ENCODE measurements at regions not wholly inside any gene's neighbourhood (a gene's known extent, or its start where the extent isn't known, plus 50 kb on each side); places are given as distances from the start of the nearest gene placed in this dataset.
"Not testable (repeated sequence)": the region's sequence is repeated elsewhere in the genome, so short reads cannot be mapped to it uniquely, and the experiment has no call there.

- not testable (repeated sequence) for DNase-seq (ENCODE audit: low read depth); H3K4me3 ChIP-seq (ENCODE audit: low read length)
Measured at GRCh38 chr9:42364410-42365243, 181.2 kb downstream of the SPATA31A6 start.

- DNase-seq (ENCODE audit: low read depth); H3K4me3 ChIP-seq (ENCODE audit: low read length): not testable (repeated sequence)
Measured at GRCh38 chr9:42365244-42365945, 181.9 kb downstream of the SPATA31A6 start.

GRCh38 chr9:42368279-42368881 lies 184.9 kb downstream of the SPATA31A6 start:
- not testable (repeated sequence) for H3K4me3 ChIP-seq (ENCODE audit: low read length); DNase-seq (ENCODE audit: low read depth)

GRCh38 chr9:42370172-42370571 lies 186.7 kb downstream of the SPATA31A6 start:
- H3K4me3 ChIP-seq (ENCODE audit: low read length); DNase-seq (ENCODE audit: low read depth): not testable (repeated sequence)

- H3K4me3 ChIP-seq (ENCODE audit: low read length); DNase-seq (ENCODE audit: low read depth): not testable (repeated sequence)
Measured at GRCh38 chr9:42371417-42371816, 188.0 kb downstream of the SPATA31A6 start.

- not testable (repeated sequence) for DNase-seq (ENCODE audit: low read depth); H3K4me3 ChIP-seq (ENCODE audit: low read length)
Measured at GRCh38 chr9:42377530-42378417, 194.3 kb downstream of the SPATA31A6 start.

GRCh38 chr9:42378418-42378815 lies 195.0 kb downstream of the SPATA31A6 start:
- DNase-seq (ENCODE audit: low read depth): no peak
- no peak for TF ChIP-seq CTCF (conservative IDR thresholded peaks at IDR 0.05; ENCODE audit: low read length)
- no peak overlapping the region for H3K4me3 ChIP-seq (ENCODE audit: low read length)

GRCh38 chr9:42379602-42380001 lies 196.1 kb downstream of the SPATA31A6 start:
- DNase-seq (ENCODE audit: low read depth); H3K4me3 ChIP-seq (ENCODE audit: low read length): not testable (repeated sequence)

GRCh38 chr9:42384585-42384984 lies 201.1 kb downstream of the SPATA31A6 start:
- H3K4me3 ChIP-seq (ENCODE audit: low read length); DNase-seq (ENCODE audit: low read depth): not testable (repeated sequence)

- DNase-seq (ENCODE audit: low read depth): not testable (repeated sequence)
Measured at GRCh38 chr9:42385574-42386120, 202.2 kb downstream of the SPATA31A6 start.

GRCh38 chr9:42386477-42386876 lies 203.0 kb downstream of the SPATA31A6 start:
- no peak for DNase-seq (ENCODE audit: low read depth)
- no peak overlapping the region for H3K4me3 ChIP-seq (ENCODE audit: low read length)
- TF ChIP-seq CTCF (conservative IDR thresholded peaks at IDR 0.05; ENCODE audit: low read length): no peak

More at GRCh38 chr9:42385574-42386120, 202.2 kb downstream of the SPATA31A6 start:
- not testable (repeated sequence) for H3K4me3 ChIP-seq (ENCODE audit: low read length)

Data from AG10803 (cell line).